Activated CD8-positive, alpha-beta T cell treated with anti-CD3 and anti-CD28 coated beads for 36 hours (primary cell): ENCODE measurements at regions not wholly inside any gene's neighbourhood (a gene's known extent, or its start where the extent isn't known, plus 50 kb on each side); places are given as distances from the start of the nearest gene placed in this dataset.

Experiments
- ATAC-seq: fragments of 200-7000 bp; cut with Tn5 transposase; one replicate; pipeline ENCODE4 v1.10.0; 2021; ENCODE audit warnings: mild to moderate bottlenecking, moderate library complexity
- CTCF ChIA-PET: fragments of 350-600 bp; sonication (Branson Sonifier 250); formaldehyde crosslinking; loops from one replicate; lab custom pipeline; 2021; ENCODE audit warnings: antibody characterized with exemption; lab: Charles Lee
- POLR2A ChIA-PET: fragments of 350-600 bp; sonication (Branson Sonifier 250); formaldehyde crosslinking; loops from one replicate; lab custom pipeline; 2021; ENCODE audit warnings: antibody characterized with exemption; lab: Charles Lee
- DNase-seq: peaks from one replicate; pipeline ENCODE4 v3.0.0-alpha.2; 2020
- H3K27ac Mint-ChIP-seq: one replicate; pipeline ENCODE4 v1.8.0; 2021; ENCODE audit warnings: mild to moderate bottlenecking, mixed read lengths
- H3K27me3 Mint-ChIP-seq: one replicate; pipeline ENCODE4 v1.8.0; 2021; ENCODE audit warnings: mixed read lengths
- H3K36me3 Mint-ChIP-seq: one replicate; pipeline ENCODE4 v1.8.0; 2021; ENCODE audit warnings: low read depth, mixed read lengths
- H3K4me1 Mint-ChIP-seq: one replicate; pipeline ENCODE4 v1.8.0; 2021; ENCODE audit warnings: low read depth, mixed read lengths
- H3K4me3 Mint-ChIP-seq: one replicate; pipeline ENCODE4 v1.8.0; 2021; ENCODE audit warnings: mild to moderate bottlenecking, moderate library complexity, mixed read lengths
- H3K9me3 Mint-ChIP-seq: one replicate; pipeline ENCODE4 v1.8.0; 2021; ENCODE audit warnings: mixed read lengths
- intact Hi-C: fragments of 100-400 bp; cut with micrococcal nuclease; formaldehyde crosslinking; loops from one replicate; pipeline ENCODE4 v1.10.0; 2022
- TF ChIP-seq, protein P1 (sequence below): fragments of 200-600 bp; IDR thresholded peaks from one replicate; pipeline ENCODE4 v1.8.0; 2022; ENCODE audit warnings: antibody characterized with exemption, mild to moderate bottlenecking

DNA sequence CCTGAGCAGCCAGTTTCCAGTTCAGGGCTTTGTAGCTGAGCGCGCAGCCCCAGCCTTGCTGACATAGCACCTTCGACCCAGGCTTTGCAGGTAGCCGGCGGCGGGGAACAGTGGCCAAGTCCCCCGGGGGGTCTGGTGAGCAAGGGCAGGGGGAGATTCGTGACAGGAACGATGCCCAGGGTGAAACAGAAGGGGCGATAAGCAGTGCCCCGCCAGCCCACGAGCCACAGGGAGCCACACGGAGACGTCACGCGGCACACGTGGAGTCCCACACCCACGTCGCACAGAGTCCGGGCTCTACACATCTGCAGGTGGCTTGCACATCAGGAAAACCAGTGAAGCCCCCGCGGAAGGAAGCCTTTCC is 127.2 kb downstream of the SOX1 start:
- Mint-ChIP-seq H3K4me3 (no peak overlapping the region), H3K27ac (no peak overlapping the region), H3K9me3 (peaks cover 5% of the 10 kb centered on the region), H3K36me3 (no peaks in the 10 kb centered on the region), H3K4me1 (no peaks in the 10 kb centered on the region), H3K27me3 (peaks cover 4% of the 10 kb centered on the region)
- ChIA-PET POLR2A (no interaction called here), CTCF (no interaction called here)
- DNase-seq (no peak), ATAC-seq (no peak)
- intact Hi-C loops: no loop called here
- TF ChIP-seq, protein P1, sequence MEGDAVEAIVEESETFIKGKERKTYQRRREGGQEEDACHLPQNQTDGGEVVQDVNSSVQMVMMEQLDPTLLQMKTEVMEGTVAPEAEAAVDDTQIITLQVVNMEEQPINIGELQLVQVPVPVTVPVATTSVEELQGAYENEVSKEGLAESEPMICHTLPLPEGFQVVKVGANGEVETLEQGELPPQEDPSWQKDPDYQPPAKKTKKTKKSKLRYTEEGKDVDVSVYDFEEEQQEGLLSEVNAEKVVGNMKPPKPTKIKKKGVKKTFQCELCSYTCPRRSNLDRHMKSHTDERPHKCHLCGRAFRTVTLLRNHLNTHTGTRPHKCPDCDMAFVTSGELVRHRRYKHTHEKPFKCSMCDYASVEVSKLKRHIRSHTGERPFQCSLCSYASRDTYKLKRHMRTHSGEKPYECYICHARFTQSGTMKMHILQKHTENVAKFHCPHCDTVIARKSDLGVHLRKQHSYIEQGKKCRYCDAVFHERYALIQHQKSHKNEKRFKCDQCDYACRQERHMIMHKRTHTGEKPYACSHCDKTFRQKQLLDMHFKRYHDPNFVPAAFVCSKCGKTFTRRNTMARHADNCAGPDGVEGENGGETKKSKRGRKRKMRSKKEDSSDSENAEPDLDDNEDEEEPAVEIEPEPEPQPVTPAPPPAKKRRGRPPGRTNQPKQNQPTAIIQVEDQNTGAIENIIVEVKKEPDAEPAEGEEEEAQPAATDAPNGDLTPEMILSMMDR: no peak

DNA sequence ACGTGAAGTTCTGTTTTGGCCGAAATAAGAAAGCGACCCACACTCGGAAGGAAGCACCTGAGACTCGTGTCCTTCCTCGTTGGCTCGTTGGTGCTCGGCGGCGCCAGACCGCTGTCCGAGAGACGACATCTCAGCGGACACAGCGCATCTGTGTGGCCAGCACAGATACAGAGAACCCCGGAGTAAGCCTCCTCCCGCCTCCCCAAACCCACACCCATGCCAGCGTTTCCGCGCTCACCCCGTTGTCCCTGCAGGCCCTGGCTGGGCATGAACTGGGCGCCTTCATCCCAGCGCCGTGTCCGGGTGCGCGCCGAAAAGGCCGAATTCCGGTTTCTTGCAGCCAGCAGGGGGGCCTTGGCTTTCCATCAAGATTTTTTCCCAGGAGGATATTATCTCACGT is 127.6 kb downstream of the SOX1 start:
- H3K36me3 Mint-ChIP-seq: no peaks in the 10 kb centered on the region
- H3K27me3 Mint-ChIP-seq: peaks cover 4% of the 10 kb centered on the region
- H3K27ac Mint-ChIP-seq: no peak overlapping the region
- ATAC-seq: no peak
- intact Hi-C loops: no loop called here
- TF ChIP-seq, protein P1: no peak
- no peak overlapping the region for H3K4me3 Mint-ChIP-seq
- CTCF ChIA-PET: no interaction called here
- POLR2A ChIA-PET: no interaction called here
- H3K9me3 Mint-ChIP-seq: peaks cover 5% of the 10 kb centered on the region
- H3K4me1 Mint-ChIP-seq: no peaks in the 10 kb centered on the region
- no peak for DNase-seq

DNA sequence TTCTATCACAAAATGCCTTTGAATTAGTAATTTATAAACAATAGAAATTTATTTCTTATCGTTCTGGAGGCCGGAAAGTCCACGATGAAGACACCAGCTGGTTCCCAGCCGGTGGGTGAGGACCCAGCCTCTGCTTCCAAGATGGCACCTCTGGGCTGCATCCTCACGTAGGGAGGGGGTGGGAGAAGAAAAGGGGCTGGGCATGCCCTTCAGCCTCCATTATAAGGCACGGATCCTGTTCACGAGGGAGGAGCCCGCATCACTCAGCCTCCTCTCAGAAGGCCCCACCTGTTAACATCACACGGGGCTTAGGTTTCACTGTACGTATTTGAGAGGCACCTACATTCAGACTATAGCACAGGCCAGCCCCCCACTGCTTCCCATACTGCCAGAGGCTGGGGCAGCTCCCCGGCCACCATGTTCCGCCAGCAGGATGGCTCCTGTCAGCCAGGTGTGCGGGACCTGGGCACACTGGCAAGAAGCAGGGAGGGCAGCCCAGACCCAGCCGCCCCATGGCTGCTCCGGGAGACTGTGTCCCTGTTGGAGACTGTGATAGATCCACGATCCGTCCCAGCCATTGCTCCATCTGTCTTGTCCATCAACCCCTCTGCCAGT is 131.6 kb downstream of the SOX1 start:
- TF ChIP-seq, protein P1: no peak
- Mint-ChIP-seq H3K27me3 (peaks cover 8% of the 10 kb centered on the region), H3K4me3 (no peak overlapping the region), H3K36me3 (no peaks in the 10 kb centered on the region), H3K9me3 (no peaks in the 10 kb centered on the region), H3K4me1 (no peaks in the 10 kb centered on the region), H3K27ac (no peak overlapping the region)
- ATAC-seq (no peak), DNase-seq (no peak)
- CTCF ChIA-PET: no interaction called here
- POLR2A ChIA-PET: no interaction called here
- intact Hi-C loops: no loop called here

DNA sequence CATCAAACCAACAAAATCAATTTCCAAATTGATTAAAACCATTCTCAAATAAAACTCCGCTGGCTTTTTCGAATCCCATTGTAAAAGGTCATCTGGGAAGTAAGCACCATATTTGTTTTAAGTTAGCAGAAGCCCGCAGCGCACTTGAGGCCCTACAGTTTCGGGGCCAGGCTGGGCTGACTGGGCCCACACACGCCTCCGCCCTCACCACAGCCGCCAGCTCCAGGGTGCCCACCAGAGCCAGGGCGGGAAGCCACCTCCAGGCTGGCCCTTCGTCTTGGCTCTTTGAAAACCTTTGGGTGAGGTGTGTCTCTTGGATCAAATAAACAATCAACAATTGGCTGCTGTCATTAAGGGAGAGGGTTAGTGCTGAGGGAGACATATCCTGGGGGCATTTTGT is 133.3 kb downstream of the SOX1 start:
- no peak overlapping the region for H3K4me3 Mint-ChIP-seq
- CTCF ChIA-PET: no interaction called here

DNA sequence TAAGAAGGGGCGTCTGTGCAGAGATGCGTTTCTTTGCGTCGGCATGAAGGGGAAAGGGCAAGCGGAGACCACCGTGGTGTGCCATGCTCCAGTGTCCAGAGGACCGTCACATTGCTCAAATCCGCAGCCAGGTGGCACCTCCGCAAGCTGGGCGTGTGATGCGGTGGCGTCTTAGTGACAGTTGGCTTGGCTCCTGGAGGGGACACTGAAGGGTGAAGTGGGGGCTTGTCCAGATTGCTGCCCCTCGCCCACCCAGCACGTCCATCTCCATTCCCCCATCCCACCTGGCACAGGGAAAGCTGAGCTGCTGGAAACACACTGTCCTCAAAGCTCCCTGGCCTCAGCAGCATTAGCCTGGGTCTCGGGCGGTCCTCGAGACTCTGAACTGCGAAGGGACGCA is 135.3 kb downstream of the SOX1 start:
- ATAC-seq: no peak
- Mint-ChIP-seq H3K4me1 (peaks cover 8% of the 10 kb centered on the region), H3K4me3 (no peak overlapping the region), H3K27me3 (peaks cover 34% of the 10 kb centered on the region), H3K27ac (no peak overlapping the region), H3K36me3 (no peaks in the 10 kb centered on the region), H3K9me3 (no peaks in the 10 kb centered on the region)
- intact Hi-C loops: no loop called here
- POLR2A ChIA-PET: no interaction called here
- DNase-seq: no peak
- TF ChIP-seq, protein P1: no peak
- CTCF ChIA-PET: no interaction called here

More for the DNA sequence above, 133.3 kb downstream of the SOX1 start:
- intact Hi-C loops: no loop called here
- Mint-ChIP-seq H3K36me3 (no peaks in the 10 kb centered on the region), H3K27ac (no peak overlapping the region), H3K9me3 (no peaks in the 10 kb centered on the region), H3K27me3 (peaks cover 25% of the 10 kb centered on the region), H3K4me1 (peaks cover 3% of the 10 kb centered on the region)
- TF ChIP-seq, protein P1: no peak
- no peak for ATAC-seq
- POLR2A ChIA-PET: no interaction called here
- DNase-seq: no peak
